Ammon's horn (tissue), 1 donor: ENCODE measurements at regions not wholly inside any gene's neighbourhood (a gene's known extent, or its start where the extent isn't known, plus 50 kb on each side); places are given as distances from the start of the nearest gene placed in this dataset.
"Not testable (repeated sequence)": the region's sequence is repeated elsewhere in the genome, so short reads cannot be mapped to it uniquely, and the experiment has no call there.

ENCODE experiments used
- DNase-seq: peaks from one replicate; pipeline ENCODE4 v3.0.0-alpha.2; 2016; ENCODE audit warnings: low spot score

DNA sequence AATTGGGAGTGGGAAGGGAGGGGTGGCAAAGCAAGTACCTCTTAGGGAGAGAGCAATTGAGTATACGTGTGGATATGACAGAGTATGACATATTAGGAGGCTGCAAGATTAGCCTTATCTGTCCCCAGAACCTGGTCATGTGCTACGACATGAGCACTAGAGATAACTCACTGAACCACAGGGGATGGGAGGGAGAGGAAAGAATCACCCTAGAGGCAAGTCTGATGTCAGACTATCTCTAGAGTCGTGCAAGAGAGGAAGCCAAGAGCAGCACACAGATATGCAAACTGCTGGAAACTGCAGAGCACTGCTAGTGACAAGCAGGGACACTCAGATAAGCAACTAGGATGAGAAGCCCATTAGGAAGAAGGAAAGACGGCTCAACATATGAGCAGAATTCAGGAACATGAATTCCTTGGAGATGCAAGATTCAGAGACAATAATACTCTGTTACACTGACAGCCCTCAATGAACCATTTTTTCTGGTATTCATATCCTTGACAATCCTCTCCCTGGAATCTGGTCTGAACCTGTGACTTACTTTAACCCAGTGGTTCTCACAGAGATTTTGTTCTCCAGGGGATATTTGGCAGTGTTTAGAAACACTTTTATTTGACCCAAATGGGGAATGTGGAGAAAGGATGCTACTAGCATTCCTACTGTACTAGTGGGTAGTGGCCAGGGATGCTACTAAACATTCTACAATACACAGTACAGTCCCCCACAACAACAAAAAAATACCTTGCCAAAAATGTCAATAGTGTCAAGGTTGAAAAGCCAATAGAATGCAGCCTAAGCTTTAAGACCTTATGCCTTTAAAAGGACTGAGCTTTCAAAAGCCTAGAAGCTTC is 84.0 kb upstream of the BMP2K start:
- peak; percentile 28 for DNase-seq

DNA sequence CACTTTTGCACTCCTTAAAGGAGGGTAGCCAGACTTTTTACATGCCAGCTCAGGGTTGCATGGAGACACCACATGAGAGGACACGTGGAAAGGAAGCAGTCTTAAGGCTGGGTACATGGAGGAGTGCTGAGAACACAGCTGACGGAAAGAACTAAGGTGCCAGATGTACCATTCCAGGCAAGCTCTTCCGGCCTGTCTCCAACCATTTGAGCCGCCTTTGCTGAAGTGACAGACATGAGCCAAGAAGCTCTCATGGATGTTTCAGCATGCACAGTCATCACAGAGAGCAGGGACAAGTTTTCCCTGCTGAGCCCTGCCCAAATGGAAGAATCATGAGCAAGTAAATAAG is 83.4 kb upstream of the BMP2K start:
- DNase-seq = peak; percentile 66

DNA sequence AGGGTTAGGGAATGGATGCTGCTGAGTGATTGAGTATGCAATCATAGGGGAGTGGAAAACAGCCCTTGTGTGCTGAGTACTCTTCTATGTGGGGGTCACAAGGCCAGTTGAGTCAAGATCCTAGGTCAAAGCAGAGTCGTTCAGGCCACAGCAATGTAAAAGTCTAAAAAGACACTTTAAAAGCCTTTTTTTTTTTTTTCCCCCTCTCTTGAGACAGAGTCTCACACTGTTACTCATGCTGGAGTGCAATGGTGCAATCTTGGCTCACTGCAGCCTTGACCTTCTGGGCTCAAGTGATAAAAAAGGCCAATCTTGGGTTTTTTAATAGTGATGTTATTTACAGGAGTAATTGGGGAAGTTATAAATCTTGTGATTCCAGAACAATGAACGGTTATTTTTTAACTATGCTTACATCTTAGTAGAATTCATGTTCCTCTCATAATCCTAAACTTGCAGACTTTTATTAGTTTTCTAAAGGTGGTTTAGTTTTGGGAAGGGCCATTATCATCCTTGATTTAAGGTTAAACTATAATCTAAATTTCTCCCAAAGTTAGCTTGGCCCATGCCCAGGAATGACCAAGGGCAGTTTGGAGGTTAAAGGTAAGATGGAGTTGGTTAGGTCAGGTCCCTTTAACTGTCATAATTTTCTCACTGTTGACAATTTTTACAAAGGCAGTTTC is 82.2 kb upstream of the BMP2K start:
- no peak for DNase-seq

DNA sequence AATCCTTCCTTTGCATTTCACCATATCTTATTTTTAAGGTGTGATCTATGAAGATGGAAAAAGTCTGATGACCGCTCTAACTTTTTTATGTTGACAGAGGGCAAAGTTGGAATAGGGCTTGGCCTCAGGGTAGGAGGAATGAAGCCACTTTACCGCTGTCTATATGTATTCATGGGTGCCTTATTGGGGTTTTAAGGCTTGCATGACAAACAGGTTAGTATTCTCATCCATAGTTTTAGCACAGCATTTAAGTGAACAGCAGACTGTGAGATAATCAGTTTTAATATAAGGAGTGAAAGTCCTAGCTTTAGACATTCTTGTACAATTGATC is 81.7 kb upstream of the BMP2K start:
- DNase-seq = no peak

DNA sequence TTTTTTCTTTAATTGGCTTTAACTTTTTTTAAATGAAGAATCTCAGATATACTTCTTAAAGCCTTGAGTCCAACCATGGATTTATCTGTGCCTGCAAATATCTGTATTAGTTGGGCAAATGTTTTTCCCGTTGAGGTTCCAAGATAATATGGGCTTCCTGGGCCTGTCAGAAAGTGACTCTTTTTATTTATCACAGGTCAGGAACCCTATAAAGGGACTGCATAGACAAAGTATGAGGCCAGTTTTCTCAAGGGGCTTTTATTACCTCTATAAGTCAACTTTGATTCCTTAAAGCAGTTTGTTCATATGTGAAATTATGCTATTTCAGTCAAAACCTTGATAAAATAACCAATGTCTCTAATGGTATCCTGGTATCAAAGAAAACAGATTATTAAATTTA is 80.2 kb upstream of the BMP2K start:
- no peak for DNase-seq

DNA sequence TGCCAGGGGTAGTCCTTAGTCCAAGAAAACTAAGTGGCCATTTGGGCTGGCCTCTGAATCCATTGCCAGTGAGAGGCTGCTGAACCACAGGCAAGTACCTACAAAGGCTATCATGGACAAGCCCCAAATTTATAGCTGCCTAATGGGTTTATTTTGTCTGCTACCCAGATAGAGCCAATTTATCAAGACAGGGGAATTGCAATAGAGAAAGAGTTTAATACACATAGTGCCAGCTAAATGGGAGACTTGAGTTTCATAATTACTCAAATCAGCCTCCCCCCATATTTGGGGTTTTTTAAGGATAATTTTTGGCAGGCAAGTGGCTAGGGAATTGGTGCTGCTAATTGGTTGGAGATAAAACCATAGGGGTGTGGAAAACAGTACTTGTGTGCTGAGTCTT is 73.1 kb upstream of the BMP2K start:
- DNase-seq = no peak

DNA sequence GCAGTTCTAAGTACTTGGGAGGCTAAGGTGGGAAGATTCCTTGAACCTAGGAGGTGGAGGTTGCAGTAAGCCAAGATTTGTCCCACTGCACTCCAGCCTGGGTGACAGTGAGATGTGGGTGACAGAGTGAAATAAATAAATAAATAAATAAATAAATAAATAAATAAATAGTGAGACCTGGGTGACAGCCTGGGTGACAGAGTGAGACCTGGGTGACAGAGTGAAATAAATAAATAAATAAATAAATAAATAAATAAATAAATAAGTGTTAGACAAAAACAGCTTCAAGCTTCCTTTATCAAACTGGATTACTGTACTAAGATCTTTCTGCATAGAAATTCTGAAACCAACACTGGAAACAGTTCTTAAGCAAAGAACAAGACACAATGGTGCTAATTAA is 71.8 kb upstream of the BMP2K start:
- DNase-seq = no peak

DNA sequence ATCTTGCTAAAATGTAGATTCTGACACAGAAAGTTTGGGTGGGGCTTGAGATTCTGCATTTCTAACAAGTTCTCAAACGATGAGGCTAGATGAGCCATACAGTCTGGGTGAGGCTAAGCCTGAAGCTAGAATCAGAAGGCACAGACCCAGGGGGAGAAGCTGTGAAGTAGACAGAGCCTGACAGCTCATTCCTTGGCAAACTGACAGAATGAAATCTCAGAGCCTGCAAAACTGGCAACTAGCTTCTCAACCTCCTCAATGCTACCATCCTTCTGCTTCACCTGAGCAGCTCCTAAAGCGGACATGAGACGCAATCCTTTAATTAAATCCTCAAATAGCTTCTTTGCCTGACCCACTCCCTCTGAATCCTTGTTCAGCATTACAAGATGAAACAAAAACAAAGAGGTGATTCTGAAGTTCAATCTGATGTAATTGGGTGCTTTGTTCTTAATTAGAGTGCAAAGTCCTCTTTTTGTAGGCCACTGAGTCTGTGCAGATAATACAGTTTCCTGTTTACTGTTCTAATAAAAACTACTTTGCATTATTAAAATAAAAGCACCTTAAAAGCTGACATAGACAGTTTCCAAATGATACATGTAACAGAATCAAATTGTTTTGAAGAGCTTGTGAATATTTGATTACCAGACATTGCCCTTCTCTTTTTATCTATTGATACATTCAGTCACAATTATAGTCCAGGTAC is 71.0 kb upstream of the BMP2K start:
- DNase-seq = peak; percentile 69

DNA sequence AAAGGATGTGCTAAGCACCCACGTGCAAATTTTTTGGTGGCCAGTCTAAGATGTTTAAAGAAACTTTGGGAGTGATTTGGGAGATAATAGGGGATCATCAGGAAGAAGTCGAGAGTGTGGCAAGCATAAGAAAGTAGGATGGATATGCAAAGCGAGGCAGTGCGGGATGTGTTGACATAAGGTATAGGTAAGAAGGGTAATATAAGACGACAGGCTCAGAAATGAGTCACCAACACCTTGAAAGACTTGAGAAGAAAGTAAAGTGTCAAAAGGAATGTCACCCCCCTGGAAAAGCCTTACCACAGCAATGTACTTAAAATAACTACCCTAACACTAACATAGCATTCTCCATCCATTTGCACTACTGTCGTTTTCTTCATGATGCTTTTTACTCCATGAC is 69.8 kb upstream of the BMP2K start:
- no peak for DNase-seq

DNA sequence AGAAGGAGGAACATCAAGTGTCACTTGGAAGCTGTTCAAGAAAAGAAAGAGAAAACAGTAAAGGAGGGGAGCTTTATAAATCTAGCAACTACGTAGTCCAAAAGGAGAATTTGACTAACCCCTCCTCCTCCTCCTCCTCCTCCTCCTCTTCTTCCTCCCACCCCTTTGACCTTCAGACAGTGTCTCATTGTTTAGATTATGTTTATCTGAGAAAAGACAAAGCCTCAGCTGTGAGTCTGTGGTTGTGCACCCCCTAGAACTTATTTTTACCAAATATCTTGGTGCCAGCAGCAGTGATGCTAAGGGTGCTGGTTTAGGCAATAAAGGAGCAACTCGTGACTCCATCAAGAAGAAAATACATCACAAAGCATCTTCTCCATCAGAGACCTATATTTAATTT is 68.9 kb upstream of the BMP2K start:
- peak; percentile 57 for DNase-seq

DNA sequence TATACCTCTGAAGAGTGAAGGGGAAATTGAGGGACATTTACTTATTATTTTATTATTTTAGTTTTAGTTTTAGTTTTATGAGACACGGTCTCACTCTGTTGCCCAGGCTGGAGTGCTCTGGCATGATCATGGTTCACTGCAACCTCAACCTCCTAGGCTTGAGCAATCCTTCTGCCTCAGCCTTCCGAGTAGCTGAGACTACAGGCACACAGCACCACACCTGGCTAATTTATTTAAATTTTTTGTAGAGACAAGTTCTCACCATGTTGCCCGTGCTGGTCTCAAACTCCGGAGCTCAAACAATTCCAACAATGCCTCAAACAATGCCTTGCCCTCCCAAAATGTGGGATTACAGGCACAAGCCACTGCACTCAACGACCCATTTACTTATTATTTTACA is 68.4 kb upstream of the BMP2K start:
- no peak for DNase-seq

DNA sequence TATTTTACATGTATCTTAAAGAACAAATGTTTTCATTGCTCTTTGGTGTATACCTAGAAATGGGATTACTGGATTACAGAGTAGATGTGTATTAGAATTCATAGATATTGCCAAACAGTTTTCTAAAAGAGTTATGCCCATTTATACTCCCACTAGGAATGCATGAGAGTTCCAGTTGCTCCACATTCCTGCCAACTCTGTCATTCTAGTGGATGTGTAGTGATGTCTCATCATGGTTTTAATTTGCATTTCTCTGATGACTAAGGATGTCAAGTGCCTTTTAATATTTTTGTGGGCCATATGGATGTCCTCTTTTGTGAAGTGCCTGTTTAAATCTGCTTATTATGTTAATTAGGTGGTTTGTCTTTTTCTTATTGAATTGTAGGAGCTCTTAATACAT is 65.6 kb upstream of the BMP2K start:
- no peak for DNase-seq

DNA sequence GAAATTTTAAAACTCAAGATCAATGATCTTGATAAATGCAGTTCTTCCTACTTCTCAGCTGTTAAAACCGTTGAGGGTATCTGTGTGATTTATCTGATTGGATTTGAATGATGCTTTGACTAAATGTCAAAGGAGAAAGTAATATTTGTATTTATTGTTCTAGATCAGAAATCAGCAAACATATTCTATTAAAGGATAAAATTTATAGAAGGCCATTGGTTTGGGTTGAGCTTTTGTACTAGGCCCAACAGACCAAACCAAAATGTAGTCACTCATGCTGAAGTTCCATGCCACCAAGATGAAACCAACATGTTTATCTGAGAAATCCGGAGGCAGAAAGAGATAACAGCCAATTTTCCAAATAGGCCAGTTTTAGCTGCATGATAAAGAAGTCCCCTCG is 64.5 kb upstream of the BMP2K start:
- DNase-seq = no peak

DNA sequence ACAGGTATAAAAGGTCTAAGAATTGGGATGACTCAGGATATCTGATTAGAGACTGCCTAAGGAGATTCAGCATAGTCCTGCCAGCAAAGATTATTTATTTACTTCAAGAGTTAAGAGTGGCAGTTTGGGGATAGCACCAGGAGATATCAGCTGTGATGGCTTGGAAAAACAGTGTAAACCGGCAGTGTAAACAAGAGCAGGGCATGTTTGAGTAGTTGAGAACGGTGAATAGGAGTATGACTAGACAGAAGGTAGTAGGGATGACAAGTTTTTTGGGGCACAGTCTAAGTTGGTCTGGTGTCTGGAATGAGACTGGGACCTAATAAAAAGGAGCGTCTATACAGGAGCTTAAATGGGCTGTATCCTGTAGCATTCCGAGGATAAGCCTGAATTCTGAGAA is 61.6 kb upstream of the BMP2K start:
- DNase-seq = not testable (repeated sequence)

DNA sequence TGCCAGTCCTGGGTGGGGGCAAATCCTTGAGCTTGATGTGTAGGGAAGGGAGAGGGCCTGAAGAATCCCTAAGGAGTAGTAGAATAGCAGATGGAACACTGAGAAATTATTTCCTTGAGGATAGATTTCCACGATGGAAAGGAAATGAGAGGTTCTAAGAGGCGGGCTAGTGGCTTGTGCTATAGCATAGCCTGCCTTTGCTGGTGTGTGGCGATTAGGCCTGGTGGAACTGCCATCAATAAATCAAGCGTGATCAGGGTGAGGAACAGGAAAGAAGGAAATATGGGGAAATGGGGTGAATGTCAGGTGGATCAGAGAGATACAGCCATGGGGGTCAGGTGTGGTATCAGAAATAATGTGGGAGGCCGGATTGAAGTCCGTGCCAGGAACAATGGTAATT is 60.8 kb upstream of the BMP2K start:
- not testable (repeated sequence) for DNase-seq

DNA sequence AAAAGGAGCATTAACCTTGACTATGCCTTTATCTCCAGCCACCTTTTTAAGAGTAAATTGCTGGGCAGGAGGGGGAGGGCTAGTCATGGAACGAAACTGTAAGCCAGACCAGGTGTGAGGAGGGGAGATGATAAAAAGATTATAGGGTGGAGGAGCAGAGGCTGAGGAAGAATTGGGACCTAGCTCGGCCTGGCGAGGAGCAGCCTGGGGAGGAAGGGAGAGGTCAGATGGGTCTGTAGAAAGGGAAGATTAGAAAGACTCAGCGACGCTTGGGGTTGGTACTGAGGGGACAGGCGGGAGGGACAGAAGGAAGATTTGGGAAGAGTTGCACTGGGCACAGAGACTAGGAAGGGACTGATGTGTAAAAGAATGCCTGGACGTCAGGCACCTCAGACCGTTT is 58.4 kb upstream of the BMP2K start:
- not testable (repeated sequence) for DNase-seq

DNA sequence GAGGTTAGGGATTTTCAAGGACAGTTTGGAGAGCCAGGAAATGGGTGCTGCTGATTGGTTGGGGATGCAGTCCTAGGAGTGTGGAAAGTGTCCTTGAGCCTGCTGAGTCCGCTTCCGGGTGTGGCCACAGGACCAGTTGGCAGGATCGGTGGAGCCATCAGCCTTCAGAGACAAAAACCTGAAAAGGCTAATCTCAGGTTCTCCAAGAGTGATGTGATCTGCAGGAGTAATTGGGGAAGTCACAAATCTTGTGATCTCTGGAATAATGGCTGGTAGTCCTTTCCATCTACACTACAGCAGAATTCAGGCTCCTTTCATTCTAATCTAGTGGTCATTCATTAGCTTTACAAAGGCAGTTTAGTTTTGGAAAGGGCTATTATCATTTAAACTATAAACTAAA is 55.9 kb upstream of the BMP2K start:
- no peak for DNase-seq

DNA sequence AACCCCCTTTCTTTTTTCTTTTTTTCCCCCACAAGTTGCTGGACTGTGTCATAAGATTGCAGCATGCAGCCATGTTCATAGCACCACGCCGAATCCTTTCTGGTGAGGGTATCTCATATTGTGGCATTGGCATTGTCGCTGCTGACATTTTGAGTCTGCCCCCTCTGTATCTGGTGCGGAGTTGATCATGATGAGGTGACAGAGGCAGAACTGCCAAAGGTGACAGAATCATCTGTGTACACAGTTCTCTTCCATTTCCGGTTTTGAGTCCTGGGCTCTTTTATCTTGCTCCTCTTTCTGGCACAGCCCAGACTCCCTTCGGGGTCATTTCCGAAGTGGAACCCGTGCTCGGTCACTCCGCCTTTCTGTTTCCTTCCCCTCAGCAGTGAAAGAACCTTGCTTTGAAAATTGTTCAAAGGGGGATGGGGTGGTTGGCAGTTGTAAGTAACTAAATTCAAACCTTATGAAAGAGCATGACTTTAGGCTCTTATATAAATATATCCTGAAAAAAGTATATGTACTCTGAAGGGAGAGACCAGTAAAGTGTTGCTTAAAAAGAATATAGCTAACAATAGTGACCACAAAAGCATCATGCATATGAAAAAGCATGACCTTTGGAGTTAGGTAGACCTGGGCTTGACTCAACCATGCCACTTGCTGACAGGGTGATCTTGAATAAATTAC is 55.0 kb upstream of the BMP2K start:
- DNase-seq = no peak

DNA sequence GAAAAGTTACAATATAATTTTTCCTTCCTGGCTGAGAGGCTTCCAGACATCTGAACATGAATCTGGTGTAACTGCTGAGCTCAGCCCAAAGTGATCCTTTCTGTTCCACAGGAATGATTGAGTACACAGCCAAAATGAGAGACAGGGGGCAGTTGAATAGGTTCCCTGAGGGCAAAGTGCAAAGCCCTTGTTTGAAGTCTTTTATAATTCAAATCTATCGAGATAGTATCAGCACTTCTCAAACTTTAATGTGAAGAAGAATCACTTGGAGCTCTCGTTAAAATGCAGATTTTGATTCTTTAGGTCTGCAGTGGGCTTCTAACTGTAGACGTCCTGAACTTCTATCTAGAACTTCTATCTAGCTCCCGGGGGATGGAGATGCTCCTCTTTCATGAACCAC is 54.4 kb upstream of the BMP2K start:
- DNase-seq = no peak

DNA sequence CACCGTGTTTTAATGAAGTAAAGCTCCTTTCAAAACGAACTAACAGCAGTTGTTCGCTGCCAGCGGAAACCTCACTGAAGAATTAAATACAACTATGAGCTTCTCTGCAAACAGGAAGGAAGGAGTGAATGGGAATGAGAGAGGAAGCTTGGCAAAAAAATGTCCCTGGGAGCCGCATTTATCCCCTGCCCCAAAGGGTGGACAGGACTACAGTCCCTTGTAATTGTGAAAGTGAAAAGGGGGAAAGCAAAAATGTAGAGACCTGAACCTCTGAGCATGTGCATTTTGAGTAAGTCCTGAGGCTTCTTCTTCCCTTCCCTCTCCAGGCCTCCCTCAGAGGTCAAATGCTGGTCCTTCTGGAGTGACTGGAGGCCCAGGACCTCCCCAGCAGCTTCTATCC is 53.8 kb upstream of the BMP2K start:
- no peak for DNase-seq

DNA sequence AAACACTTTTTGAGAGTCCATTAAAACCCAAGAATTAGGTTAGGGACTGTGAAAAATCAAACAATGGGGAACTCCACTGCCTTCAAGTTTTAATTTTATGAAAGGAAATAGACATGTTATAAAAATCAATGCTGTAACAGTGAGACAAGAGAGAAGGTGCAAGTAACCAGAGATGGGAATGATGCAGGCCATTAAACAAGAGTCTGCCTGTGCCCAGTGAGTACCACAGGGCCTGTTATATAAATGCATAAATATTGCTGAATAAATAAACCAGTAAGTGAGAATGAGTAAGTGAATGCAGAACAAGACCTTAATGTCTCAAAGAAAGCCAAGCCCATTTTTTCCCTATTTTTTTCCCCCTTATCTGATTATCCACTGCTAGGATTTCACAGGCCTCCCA is 53.3 kb upstream of the BMP2K start:
- no peak for DNase-seq
